Esophagus (tissue), 2 donors: ENCODE measurements at regions not wholly inside any gene's neighbourhood (a gene's known extent, or its start where the extent isn't known, plus 50 kb on each side); places are given as distances from the start of the nearest gene placed in this dataset.
A peak's percentile ranks its signal among the peaks of the same experiment; 100 is the strongest.

ENCODE experiments used
- H3K27ac ChIP-seq, 2 donors: one replicate each; pipeline ENCODE4 v1.5.1; 2013; ENCODE audit warnings: low read depth in 2 of 2, mild to moderate bottlenecking in 2 of 2, inconsistent platforms in 1 of 2, low read length in 1 of 2, moderate library complexity in 1 of 2
- H3K27me3 ChIP-seq, 2 donors: one replicate each; pipeline ENCODE4 v1.6.1; 2013; ENCODE audit warnings: low read length in 2 of 2, control low read depth in 1 of 2, mild to moderate bottlenecking in 1 of 2; ENCODE audit not compliant: insufficient read depth in 2 of 2, control insufficient read depth in 1 of 2
- H3K36me3 ChIP-seq, 2 donors: one replicate each; pipeline ENCODE4 v1.6.1; 2013; ENCODE audit warnings: low read length in 1 of 2; ENCODE audit not compliant: control insufficient read depth in 2 of 2, insufficient read depth in 2 of 2
- H3K4me1 ChIP-seq, 2 donors: one replicate each; pipeline ENCODE4 v1.6.1; 2013; ENCODE audit warnings: low read length in 1 of 2; ENCODE audit not compliant: control insufficient read depth in 2 of 2, insufficient read depth in 2 of 2
- H3K4me3 ChIP-seq, 2 donors: one replicate each; pipeline ENCODE4 v1.5.1; 2013; ENCODE audit warnings: low read length in 2 of 2, mild to moderate bottlenecking in 2 of 2, low read depth in 1 of 2, moderate library complexity in 1 of 2
- H3K9me3 ChIP-seq, 2 donors: one replicate each; pipeline ENCODE4 v1.6.1; 2013; ENCODE audit warnings: mild to moderate bottlenecking in 2 of 2, low read depth in 1 of 2, low read length in 1 of 2, moderate library complexity in 1 of 2; ENCODE audit not compliant: control insufficient read depth in 2 of 2, insufficient read depth in 1 of 2
- WGBS, 2 donors: extraction: QIAGEN DNeasy Blood & Tissue Kit; methylation state at CpG; one replicate each; pipeline ENCODE4 v1.1.7; 2013; 5-methylcytosine and 5-hydroxymethylcytosine counted together
- donor health status: healthy with polysubstance abuse.
- donor health status: Bipolar disorder and iron deficiency.

- no peak overlapping the region for H3K27ac ChIP-seq
- H3K4me3 ChIP-seq: no peak overlapping the region
- no peaks in the 10 kb centered on the region for H3K4me1 ChIP-seq
- 57 to 58% methylated on average over 2 of the region's 2 CpGs for WGBS, 2 donors
- H3K9me3 ChIP-seq: no peaks in the 10 kb centered on the region
- H3K36me3 ChIP-seq: no peaks in the 10 kb centered on the region
- no peaks in the 10 kb centered on the region for H3K27me3 ChIP-seq
Observed at GRCh38 chr5:61788548-61788947, 456.5 kb downstream of the ZSWIM6 start.

GRCh38 chr5:61790007-61790406 lies 457.9 kb downstream of the ZSWIM6 start:
- Histone ChIP-seq H3K27me3 (no peaks in the 10 kb centered on the region), H3K9me3 (no peaks in the 10 kb centered on the region), H3K4me3 (no peak overlapping the region), H3K36me3 (no peaks in the 10 kb centered on the region), H3K4me1 (no peaks in the 10 kb centered on the region), H3K27ac (no peak overlapping the region)

GRCh38 chr5:61790678-61791077 lies 458.6 kb downstream of the ZSWIM6 start:
- WGBS, 2 donors: 49 to 59% methylated on average over 2 of the region's 2 CpGs
- H3K27ac ChIP-seq: no peak overlapping the region

GRCh38 chr5:61796773-61797172 lies 464.7 kb downstream of the ZSWIM6 start:
- Histone ChIP-seq H3K36me3 (no peaks in the 10 kb centered on the region), H3K9me3 (no peaks in the 10 kb centered on the region), H3K27me3 (no peaks in the 10 kb centered on the region), H3K4me1 (no peaks in the 10 kb centered on the region), H3K27ac (no peak overlapping the region), H3K4me3 (no peak overlapping the region)
- 66 to 67% methylated on average over 4 of the region's 4 CpGs for WGBS, 2 donors

More at GRCh38 chr5:61790678-61791077, 458.6 kb downstream of the ZSWIM6 start:
- Histone ChIP-seq H3K27me3 (no peaks in the 10 kb centered on the region), H3K4me1 (no peaks in the 10 kb centered on the region), H3K4me3 (no peak overlapping the region), H3K36me3 (no peaks in the 10 kb centered on the region), H3K9me3 (no peaks in the 10 kb centered on the region)

GRCh38 chr5:61800450-61800849 lies 468.4 kb downstream of the ZSWIM6 start:
- Histone ChIP-seq H3K27ac (no peak overlapping the region), H3K36me3 (no peaks in the 10 kb centered on the region), H3K27me3 (no peaks in the 10 kb centered on the region), H3K4me1 (peaks cover 0 to 4% of the 10 kb centered on the region in 2 donors), H3K9me3 (no peaks in the 10 kb centered on the region), H3K4me3 (no peak overlapping the region)
- WGBS, 2 donors: 92 to 95% methylated on average over 4 of the region's 4 CpGs

GRCh38 chr5:61801174-61801573 lies 469.1 kb downstream of the ZSWIM6 start:
- H3K36me3 ChIP-seq: no peaks in the 10 kb centered on the region
- no peak overlapping the region for H3K4me3 ChIP-seq
- H3K27ac ChIP-seq: no peak overlapping the region
- H3K27me3 ChIP-seq: no peaks in the 10 kb centered on the region
- H3K9me3 ChIP-seq: no peaks in the 10 kb centered on the region
- 37 to 40% methylated on average over 4 of the region's 4 CpGs for WGBS, 2 donors
- peaks cover 0 to 4% of the 10 kb centered on the region in 2 donors for H3K4me1 ChIP-seq

- H3K4me3 ChIP-seq: no peak overlapping the region
- 70 to 83% methylated on average over 2 of the region's 2 CpGs for WGBS, 2 donors
- H3K4me1 ChIP-seq: peaks cover 0 to 4% of the 10 kb centered on the region in 2 donors
- no peaks in the 10 kb centered on the region for H3K36me3 ChIP-seq
- H3K27me3 ChIP-seq: no peaks in the 10 kb centered on the region
- H3K9me3 ChIP-seq: no peaks in the 10 kb centered on the region
- H3K27ac ChIP-seq: no peak overlapping the region
Observed at GRCh38 chr5:61802456-61802855, 470.4 kb downstream of the ZSWIM6 start.

- Histone ChIP-seq H3K27ac (peak overlapping the region; percentile 11 to 24), H3K4me1 (peaks cover 0 to 4% of the 10 kb centered on the region in 2 donors), H3K9me3 (no peaks in the 10 kb centered on the region), H3K4me3 (no peak overlapping the region), H3K36me3 (no peaks in the 10 kb centered on the region), H3K27me3 (no peaks in the 10 kb centered on the region)
- WGBS, 2 donors: 39 to 60% methylated on average over 5 of the region's 5 CpGs
Observed at GRCh38 chr5:61805101-61805500, 473.0 kb downstream of the ZSWIM6 start.

GRCh38 chr5:61806491-61807020 lies 474.5 kb downstream of the ZSWIM6 start:
- no peak overlapping the region for H3K27ac ChIP-seq
- no peaks in the 10 kb centered on the region for H3K36me3 ChIP-seq
- peaks cover 0 to 4% of the 10 kb centered on the region in 2 donors for H3K4me1 ChIP-seq
- no peak overlapping the region for H3K4me3 ChIP-seq
- H3K9me3 ChIP-seq: no peaks in the 10 kb centered on the region
- WGBS, 2 donors: 66 to 71% methylated on average over 3 of the region's 3 CpGs
- H3K27me3 ChIP-seq: no peaks in the 10 kb centered on the region

- H3K9me3 ChIP-seq: no peaks in the 10 kb centered on the region
- H3K27ac ChIP-seq: no peak overlapping the region
- H3K4me1 ChIP-seq: peaks cover 0 to 4% of the 10 kb centered on the region in 2 donors
- 61 to 66% methylated on average over 3 of the region's 3 CpGs for WGBS, 2 donors
- no peaks in the 10 kb centered on the region for H3K36me3 ChIP-seq
- H3K27me3 ChIP-seq: no peaks in the 10 kb centered on the region
- H3K4me3 ChIP-seq: no peak overlapping the region
Observed at GRCh38 chr5:61808091-61808490, 476.0 kb downstream of the ZSWIM6 start.
